ENCODE measurements at regions not wholly inside any gene's neighbourhood (a gene's known extent, or its start where the extent isn't known, plus 50 kb on each side); places are given as distances from the start of the nearest gene placed in this dataset.
A peak's percentile ranks its signal among the peaks of the same experiment; 100 is the strongest.

DNA sequence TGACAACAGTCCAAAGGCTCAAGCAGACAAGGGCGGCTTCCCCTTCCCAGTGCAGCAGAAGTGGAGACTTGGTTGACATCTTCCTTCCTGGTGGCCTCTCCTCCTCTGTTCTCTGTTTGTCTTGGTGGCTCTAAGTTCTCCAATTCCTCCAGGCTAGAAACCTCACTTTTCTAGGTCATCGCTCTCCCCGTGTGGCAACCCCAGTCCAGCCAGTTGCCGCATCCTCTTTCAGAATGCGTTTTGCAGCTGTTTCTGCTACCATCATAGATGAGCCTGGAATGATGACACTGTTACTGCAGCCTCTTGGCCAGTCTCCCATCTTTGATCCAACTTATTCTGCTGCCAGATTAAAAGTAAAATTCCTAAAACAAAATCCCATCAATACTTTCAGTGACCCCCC, 201.5 kb downstream of the TRIM29 start:
- DNase-seq, result no peak

DNA sequence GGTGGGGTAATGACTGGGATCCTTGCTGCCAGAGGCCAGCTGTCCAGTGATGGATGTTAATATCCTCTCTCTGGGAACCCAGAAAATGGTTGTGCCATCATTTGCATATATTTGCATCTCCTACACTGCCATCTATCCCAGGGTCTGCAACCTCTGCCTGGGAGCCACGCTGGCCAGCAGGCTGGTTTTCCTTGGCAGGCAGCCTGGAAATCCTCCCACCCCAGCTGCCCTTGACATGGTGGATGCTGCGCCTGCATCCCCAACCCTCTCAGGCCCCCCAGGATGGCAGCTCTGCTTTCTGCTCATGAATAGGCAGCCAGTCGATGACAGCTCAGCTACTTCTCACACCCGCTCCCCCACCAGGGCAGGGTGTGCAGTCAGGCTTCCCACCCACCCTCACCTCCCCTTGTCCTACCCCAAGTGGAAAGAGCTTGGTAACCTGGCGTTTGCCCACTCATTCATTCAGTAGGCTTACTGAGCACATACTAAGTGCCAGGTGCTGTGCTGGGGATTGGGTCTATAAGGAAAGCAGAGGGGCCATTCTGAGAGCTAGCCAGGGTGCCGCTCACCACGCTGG, 202.5 kb downstream of the TRIM29 start:
- DNase-seq, result peak; percentile 95 to 98

DNA sequence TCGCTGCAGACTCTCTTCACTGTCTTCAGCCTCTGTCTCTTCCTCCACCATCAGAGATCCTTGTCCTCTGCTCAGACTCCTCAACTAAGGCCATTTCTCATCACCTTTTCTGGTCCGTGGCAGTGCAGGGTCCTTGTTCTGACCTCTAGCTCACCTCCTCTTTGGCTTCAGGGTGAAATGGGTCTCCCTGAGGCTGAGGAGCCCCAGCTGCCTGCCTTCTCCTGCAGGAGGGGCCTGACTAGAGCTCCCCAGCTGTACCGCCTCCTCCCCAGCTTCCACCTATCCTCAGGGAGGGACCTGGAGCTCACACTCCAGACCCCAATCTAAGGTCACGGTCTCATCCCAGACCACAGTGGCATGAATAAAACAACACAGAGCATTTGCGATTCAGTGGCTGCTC, 203.0 kb downstream of the TRIM29 start:
- DNase-seq, result peak in 1 of 2 experiments; percentile 89

DNA sequence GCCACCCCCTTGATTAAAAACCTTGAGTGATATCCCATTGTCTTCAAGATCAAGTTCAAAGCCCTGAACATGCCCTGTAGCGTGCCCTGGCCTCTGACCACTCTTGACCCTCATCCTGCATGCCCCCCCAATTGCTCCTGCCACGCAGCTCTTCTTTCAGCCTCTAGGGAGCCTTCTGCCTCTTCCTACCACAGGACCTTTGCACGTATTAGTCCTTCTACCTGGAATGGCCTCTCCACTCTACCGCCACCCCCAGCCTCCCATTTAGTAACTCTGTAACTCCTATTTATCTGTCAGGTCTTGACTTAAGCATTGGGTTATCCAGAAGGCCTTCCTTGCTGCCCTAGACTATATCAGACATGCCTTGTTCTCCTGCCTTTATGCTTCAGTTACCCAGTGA, 203.6 kb downstream of the TRIM29 start:
- no peak for DNase-seq

DNA sequence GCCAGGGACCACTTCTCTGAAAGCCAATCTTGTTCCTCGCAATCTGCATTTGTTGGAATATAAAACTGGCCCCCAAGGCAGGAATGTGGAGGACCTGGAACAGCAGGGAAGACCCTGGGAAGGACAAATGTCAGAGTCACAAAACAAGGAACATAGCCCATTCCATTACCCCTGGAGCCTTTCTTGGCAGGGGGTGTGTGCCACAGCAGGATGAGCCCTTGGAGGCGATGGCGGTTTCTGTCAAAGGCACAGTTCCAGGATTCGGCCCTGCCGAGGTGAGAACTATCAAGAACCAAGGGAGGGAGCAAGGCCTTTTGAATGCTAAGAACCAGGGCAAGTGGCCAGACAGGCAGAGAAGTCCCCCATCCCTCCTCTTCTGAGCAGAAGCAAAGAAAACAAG, 204.3 kb downstream of the TRIM29 start:
- no peak for DNase-seq

DNA sequence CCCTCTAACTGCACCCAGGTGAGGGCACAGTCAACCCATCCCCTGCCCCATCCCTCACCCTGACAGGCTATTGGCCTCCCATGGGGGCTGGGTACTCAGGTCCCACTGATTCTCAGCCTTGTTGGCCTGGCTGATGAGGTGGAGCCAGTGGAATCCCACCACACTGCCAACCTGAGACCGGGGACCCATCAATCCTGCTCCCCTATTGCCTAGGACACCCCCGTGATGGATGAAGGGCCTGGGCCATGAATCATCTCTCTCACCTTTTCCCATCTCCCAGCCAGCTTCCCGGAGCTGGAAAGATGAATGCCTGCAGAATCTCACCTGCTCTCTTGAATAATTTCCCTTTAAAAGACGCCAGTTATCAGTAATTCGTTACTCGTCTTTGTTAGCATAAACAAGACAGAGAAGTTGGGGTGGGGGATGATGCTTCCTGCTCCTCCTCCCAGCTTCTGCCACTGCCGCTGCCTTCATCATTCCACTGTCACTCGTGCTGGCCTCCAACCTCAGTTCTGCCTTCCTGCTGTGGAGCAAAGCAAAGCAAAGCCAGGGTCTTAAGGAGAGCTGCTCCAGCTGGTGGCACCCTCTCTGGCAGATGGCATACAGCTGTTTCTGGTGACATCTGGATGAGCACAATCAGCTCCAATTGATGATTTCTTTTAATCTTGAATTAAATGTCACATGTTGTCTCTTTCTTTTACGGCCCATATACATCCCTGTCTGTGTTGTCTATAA, 204.0 kb upstream of the NECTIN1 start:
- DNase-seq, result peak; percentile 43 to 66

DNA sequence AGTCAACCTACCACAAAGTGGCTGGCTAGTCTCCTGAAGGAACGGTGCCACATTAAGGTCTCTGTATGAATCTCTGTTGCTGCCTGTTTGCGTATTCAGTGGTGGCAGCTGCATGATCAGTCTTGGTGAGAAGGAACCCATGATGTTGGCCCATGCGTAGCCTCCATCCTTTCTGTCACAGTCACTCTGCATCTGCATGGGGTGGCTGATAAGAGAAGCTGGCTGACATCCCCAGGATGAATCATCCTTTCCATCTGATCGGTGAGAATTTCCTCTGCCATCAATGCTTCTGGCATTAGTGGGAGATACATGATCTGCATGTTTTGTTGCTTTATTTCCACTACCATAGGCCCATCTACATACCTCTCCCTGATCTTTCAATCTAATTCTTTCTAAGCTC, 199.0 kb upstream of the NECTIN1 start:
- no peak for DNase-seq

DNA sequence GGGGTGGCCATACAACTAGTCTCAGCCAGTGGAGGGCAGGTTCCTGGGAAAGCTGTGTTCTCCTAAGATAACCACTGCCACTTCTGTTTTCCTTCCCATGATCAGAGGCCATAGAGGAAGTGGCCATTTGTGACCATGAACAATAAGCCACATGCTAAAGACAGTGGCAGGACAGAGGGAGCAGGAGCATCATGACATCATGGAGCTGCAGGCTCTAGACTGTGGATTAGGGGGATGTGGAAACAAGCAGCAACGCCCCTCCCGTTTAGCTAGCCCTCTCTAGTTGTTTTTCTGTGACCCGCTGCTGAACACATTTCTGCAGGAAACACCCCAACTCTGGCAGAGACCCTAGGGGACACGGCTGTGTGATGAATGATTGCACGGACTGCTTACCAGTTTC, 195.0 kb upstream of the NECTIN1 start:
- DNase-seq, result no peak

DNA sequence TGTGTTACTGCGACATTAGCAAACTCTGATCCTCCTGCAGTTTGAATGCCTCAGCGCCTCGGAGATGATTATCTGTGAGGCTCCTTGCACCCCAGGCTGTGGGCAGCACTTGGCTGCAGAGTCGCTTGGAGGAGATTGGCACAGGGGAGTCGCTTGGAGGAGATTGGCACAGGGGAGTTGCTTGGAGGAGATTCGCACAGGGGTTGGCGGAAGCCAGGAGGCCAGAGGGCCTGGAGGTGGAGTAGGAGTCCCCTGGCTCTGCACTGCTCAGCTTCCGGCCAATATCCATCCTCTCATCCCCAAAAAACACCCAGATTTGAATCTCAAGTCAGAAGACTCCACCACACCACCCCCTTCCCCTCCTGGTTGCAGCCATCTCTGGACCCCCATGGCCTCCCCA, 192.6 kb upstream of the NECTIN1 start:
- no peak for DNase-seq

DNA sequence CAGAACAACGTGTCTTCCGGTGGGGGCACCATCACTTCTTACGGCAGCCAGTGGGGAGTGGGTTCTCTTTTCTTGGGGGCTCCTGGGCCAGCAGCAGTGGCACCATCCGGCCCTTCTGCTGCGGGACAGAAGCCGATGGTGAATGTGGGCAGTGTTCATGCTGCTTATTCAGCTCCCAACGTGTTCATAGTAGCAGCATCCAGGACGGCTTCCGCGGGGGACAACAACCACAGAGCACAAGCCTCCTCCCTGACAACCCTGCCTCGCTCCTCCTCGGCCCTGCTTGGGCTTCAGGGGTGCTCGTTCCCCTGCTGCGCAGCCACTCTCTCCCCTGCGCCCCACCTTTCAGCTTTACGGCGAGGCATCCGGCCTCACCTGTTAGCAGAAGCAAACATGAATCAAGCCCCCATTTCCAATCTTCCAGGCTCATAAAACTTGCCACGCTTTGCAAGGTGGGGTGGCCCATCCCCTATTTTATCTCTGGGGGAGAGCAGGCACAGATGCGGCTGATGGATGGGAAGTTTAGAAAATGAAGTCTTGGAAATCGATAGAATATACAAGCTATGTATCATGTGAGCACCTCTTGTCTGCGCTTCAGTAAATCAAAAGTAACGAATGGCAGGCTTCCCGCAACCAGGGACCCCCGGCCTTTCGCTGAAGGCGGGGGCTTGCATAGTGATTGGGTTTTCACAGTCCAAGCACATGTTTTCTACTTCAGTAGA, 191.8 kb upstream of the NECTIN1 start:
- DNase-seq, result no peak

DNA sequence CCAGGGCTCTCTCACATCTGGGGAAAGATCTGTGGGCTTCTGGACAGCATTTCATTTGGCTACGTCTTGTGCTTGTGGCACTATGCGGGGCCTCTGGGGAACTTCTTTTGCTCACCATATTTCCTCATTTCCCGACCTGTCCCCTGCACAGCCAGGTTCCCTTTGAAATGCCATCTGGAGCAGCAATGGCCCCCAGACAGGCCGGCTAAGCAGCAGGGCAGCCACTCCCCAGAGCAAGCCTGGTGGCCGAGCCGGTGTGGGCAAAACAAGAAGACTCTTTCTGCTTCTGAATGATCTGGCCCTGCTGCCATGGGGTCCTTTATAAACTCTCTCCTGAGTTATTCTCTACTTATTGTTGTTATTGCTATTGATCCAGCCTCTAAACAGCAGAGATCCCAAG, 190.7 kb upstream of the NECTIN1 start:
- no peak for DNase-seq

DNA sequence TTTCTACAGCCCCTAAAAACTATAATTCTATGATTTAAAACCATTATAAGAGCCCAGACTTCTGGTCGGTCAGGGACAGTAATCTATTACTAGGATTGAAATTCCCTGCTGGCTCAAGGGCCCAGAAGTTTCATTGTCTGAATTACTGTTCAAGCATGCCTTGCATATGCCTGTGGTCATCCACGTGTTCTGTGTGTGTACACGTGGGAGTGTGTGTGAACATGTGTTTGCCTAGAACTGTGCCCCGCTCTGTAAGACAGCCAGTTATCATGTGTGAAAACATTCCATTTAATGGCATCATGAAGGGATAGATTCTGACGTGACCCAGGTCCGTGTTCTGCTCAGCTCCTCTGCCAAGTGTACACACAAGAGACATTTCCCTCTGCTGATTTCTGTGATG, 189.3 kb upstream of the NECTIN1 start:
- DNase-seq, result no peak

DNA sequence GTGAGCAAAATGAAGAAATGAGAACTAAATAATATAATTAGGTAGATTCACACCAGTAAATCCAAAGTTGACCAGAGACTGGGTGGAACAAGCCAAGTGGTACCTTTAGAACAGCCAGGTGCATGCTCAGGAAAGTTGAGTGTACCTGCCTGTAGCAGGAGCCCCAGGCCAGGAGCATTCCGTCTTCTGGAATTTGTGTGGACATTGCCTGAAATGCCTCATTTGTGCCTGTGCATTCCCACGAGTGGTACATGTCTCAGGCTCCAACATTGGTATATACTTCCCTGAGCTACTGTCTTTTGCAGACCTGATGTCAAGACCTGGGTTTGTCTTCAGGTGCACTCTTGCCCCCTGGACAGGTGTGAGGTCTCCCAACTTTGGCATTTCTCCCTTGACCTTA, 187.6 kb upstream of the NECTIN1 start:
- DNase-seq, result no peak

DNA sequence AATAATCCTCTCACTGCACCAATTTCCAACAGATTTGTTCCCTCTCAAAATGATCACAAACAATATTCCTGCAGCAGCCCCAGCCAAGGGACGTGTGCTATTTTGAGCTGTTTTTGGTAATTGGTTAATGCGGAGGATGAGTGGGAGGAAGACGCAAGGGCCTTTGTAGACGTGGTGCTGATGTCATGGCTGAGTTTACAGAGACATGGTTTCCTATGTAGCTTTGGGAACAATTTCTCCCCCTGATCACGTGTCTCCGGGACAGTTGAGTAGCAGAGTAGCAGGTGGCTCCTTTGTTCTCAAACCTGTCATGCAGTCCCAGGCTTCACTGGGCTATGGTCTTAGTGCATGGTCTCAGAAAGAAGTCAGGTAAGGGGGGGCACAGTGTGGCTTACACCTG, 183.2 kb upstream of the NECTIN1 start:
- DNase-seq, result peak; percentile 70 to 72

DNA sequence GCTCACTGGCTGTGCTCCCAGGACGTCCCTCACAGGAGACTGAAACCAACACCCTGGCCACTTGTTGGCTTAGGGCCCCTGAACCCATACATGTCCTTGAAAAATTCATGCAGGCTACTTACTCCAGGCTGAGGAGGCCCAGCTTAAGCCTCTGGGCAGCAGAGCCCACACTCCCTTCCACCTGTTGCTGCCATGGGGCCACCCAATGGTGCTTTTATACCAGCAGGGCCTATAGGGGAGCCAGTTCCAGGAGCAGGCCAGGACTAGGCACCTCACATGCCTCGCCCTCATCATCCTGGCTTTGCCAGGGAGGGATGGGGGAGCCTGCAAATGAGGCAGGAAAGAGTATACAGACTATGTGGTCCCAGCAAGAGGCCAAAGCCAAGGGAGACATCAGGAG, 181.7 kb upstream of the NECTIN1 start:
- DNase-seq, result no peak

DNA sequence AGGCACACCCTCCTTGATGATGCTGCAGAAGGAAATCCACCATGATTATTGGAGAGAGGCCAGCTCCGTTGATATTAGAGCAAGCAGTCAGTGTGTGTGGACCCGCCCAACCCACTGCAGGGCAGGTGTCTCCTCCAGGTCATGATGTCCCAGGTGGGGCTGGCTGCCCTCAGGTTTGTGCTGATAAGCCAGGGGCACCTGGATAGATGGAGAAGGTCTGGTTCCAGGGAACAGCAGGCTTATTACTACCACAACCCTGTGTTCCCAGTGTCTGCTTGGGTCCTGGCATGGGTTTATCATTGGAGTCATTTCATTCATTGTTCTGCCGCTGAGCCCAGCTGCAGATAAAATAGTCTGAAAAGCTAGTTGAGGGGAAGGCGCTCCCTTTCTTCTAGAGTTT, 181.1 kb upstream of the NECTIN1 start:
- peak in 1 of 2 experiments; percentile 47 for DNase-seq

DNA sequence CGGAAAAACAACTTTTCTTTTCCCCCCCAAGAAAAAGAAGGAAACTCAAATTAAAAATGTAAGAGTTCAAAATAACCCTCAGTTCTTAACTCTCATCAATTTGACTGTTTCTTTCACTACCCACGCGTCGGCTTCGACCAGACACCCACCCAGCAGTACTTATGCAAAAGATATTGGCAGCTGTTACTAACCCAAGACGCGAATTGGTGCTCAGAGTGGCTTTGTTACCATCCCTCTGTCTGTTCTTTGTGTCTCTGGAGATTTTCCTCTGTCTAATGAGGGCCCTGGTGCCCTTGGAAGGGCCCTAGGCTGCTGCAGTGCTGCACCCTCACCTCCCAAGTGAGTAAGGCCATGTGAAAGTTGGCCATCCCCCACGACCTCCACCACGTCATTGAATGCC, 180.5 kb upstream of the NECTIN1 start:
- peak; percentile 16 to 69 for DNase-seq

DNA sequence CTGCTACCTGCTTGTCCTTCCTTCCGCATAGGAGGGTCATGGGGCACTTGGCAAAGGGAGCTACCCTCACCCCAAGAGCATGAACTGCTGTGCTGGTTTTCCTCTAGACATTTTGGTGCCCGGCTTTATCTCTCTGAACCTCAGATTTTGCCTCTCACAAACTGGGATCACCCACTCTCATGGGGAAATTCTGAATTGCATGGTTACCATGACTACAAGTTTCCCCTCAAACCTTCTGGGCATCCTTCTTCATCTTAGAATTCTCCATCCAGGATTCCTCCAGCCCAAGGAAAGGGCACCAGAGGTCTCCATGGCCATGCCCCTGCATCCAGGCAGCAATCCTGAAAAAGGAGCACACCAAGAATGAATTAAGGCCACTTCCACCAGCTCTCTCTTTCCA, 180.1 kb upstream of the NECTIN1 start:
- no peak for DNase-seq

DNA sequence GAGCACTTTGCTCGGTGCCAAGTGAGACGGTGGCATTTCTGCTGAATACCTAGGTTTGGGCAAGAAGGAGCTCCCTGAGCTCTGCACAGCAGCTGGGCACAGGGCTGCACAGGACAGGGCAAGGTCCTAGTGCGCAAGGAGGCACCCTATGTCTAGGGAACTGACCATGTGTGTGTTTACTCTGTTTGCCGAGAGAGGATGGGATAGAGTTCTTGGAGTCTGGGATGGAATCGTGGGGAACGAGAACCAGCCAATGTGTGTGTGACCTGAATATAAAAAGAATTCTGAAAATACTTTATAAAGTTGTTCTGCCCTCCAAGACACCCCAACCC, 179.5 kb upstream of the NECTIN1 start:
- no peak for DNase-seq

DNA sequence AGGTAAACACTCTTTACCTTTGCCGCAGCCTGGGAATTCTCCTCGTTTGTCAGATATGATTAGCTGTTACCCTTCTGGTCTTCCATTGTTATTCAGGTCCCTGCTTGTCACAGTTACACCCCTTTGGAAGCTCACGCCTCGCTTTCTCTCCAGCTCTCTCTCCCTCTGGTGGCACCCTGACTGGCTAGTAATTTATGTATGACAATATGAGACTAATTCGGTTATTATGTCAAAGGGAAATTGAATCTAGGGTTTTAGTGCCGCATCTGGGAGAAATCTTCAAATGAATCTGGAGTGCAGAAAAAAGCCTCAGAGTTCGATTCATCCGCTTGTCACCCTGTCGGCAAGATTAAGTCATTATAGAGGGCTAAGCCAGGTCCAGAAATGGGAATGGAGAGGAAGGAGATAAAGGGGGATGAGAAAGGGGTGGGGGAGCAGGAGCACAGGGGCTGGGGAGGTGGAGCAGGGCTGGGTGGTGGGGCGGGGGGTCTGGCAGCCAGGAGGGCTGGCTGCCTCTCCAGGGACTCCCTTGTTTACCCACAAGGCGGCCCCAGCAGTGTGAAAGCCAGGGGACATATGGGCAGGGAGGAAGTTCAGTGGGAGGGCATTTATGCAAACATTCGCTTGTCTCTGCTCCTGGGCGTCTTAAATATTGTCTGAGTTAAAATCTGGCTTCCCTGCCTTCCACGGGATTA, 179.0 kb upstream of the NECTIN1 start:
- peak; percentile 92 to 97 for DNase-seq

DNA sequence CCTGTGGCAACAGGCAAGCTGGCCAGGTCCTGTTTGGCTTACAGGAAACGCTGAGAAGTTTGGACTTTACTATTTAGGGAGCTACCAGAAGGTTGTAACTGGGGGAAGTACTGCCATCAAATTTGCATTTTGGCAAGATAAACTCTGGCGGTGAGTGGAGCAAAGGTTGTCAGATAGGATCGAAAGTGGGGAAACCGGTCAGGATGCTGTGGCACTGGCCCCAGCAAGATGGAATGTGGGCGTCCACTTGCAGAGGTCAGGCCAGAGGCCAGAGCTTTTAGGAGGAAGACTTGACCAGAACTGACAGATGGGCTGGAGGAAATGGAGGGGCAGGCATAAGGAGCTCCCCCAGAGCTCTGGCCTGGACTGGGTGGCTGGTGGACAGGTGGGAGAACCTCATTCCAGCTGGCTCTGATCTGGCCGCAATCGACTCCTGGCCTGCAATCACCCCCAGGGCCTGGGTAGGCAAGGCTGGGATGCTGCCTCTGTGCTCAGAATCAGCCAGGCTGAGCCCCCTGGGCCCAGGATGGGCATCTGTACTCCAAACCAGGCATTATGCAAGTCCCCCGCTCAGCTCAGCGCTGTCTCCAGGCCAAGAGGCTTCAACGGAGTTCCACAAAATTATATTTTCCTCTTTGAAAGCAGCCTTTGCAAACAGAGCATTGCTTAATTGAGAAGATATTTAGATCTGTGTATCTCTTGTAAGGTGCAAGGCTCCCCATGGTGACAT, 178.3 kb upstream of the NECTIN1 start:
- DNase-seq, result peak; percentile 92 to 97

DNA sequence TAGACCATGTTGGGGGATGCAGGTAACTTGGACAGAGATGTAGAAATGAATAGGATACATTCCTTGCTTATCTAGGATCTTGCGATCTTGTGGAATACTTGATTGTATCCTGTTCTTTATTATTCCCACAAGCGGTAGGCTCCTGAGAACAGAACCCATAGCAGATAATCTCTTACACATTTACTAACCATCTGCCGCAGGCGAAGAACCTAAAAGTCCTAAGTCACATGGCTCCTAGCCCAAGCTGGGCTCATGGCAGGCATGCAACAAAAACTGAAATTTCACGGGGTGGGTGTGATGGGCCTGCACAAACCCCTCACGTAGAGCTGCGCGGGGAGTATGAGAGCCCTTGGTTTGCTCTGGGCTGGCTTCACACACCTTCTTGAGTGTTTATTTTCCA, 177.4 kb upstream of the NECTIN1 start:
- DNase-seq, result no peak

DNA sequence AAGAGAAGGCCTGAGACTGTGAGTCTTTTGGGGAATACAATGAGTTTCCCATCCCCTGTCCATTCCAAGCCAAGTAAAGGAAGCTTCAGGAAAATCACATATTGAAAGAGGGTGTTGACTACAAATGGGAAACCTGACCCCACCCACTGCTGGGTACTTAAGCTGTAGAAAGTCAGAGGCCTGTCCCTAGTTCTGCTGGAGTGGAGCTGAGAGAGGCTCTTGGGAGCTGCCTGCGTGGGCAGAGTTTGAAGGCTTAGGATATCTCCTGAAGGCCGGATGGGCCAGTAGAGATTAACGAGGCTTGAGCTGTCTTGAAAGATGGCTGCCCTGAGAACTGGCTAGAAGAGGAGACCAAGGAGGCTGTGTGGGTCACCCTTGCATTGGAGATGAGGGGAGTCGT, 176.2 kb upstream of the NECTIN1 start:
- DNase-seq, result no peak

All from NCI-H526 (cell line).